HEK293T (cell line): ENCODE measurements at regions not wholly inside any gene's neighbourhood (a gene's known extent, or its start where the extent isn't known, plus 50 kb on each side); places are given as distances from the start of the nearest gene placed in this dataset.

Source experiments
- ELF4 ChIP-seq: fragments of 450-650 bp; IDR thresholded peaks from 2 replicates; pipeline ENCODE4 v1.6.1; 2017; ENCODE audit warnings: antibody characterized with exemption
- FOXK2 ChIP-seq: fragments of 450-650 bp; IDR thresholded peaks from 2 replicates; pipeline ENCODE4 v1.6.1; 2016; ENCODE audit warnings: mild to moderate bottlenecking
- HDGF ChIP-seq: fragments of 450-650 bp; IDR thresholded peaks from 2 replicates; pipeline ENCODE4 v1.6.1; 2017; ENCODE audit warnings: antibody characterized with exemption, borderline replicate concordance
- L3MBTL2 ChIP-seq: fragments of 450-650 bp; conservative IDR thresholded peaks from 2 replicates; pipeline ENCODE4 v1.6.1; 2016; ENCODE audit warnings: mild to moderate bottlenecking
- NFRKB ChIP-seq: fragments of 450-650 bp; IDR thresholded peaks from 2 replicates; pipeline ENCODE4 v1.6.1; 2016; ENCODE audit warnings: mild to moderate bottlenecking, moderate library complexity
- SP1 ChIP-seq: fragments of 450-650 bp; IDR thresholded peaks from 2 replicates; pipeline ENCODE4 v1.6.1; 2017
- TARDBP ChIP-seq: fragments of 450-650 bp; IDR thresholded peaks from 2 replicates; pipeline ENCODE4 v1.6.1; 2016

DNA sequence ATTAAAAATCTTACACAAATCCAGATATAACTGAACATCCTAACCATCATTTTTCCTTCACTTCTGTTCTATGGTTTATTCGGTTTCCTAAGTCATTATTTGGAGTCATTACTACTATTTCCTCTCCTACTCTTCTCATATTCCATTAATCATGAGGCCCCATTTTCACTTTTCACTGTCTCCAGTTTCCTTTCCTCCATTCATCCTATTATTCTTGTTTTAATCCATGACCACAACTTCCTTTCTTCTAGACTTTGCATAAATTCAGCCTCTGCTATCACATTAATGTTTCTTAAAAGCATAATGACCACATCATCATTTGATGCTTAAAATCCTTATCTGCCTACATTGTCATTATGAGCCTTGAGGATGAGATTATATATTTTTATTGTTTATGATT, 555.0 kb upstream of the NDST4 start:
- no peak for TF ChIP-seq FOXK2
- TF ChIP-seq TARDBP: no peak
- no peak for TF ChIP-seq SP1
- no peak for TF ChIP-seq ELF4
- no peak for TF ChIP-seq HDGF
- no peak for TF ChIP-seq L3MBTL2
- TF ChIP-seq NFRKB: no peak
